Endothelial cell (in vitro differentiated cells): ENCODE measurements at regions not wholly inside any gene's neighbourhood (a gene's known extent, or its start where the extent isn't known, plus 50 kb on each side); places are given as distances from the start of the nearest gene placed in this dataset.

Experiments
- DNase-seq: peaks from one replicate; pipeline ENCODE4 v3.0.0; 2021; ENCODE audit warnings: low spot score
- H3K27ac Mint-ChIP-seq: one replicate; pipeline ENCODE4 v1.8.0; 2021; ENCODE audit warnings: mixed read lengths, inconsistent platforms; ENCODE audit not compliant: unreplicated experiment
- H3K27me3 Mint-ChIP-seq: one replicate; pipeline ENCODE4 v1.8.0; 2021; ENCODE audit warnings: mild to moderate bottlenecking, moderate library complexity, mixed read lengths, inconsistent platforms; ENCODE audit not compliant: unreplicated experiment
- H3K36me3 Mint-ChIP-seq: one replicate; pipeline ENCODE4 v1.8.0; 2021; ENCODE audit warnings: mild to moderate bottlenecking, low read depth, mixed read lengths, inconsistent platforms; ENCODE audit not compliant: unreplicated experiment
- H3K4me1 Mint-ChIP-seq: one replicate; pipeline ENCODE4 v1.8.0; 2021; ENCODE audit warnings: mild to moderate bottlenecking, mixed read lengths, inconsistent platforms; ENCODE audit not compliant: unreplicated experiment
- H3K4me3 Mint-ChIP-seq: one replicate; pipeline ENCODE4 v1.8.0; 2021; ENCODE audit warnings: mild to moderate bottlenecking, mixed read lengths, inconsistent platforms; ENCODE audit not compliant: unreplicated experiment
- H3K9me3 Mint-ChIP-seq: one replicate; pipeline ENCODE4 v1.8.0; 2021; ENCODE audit warnings: mixed read lengths, inconsistent platforms; ENCODE audit not compliant: unreplicated experiment
- TF ChIP-seq, protein P1 (sequence below): fragments of 200-600 bp; sonication (generic); IDR thresholded peaks from one replicate; pipeline ENCODE4 v1.5.0; 2021; ENCODE audit warnings: antibody characterized with exemption; ENCODE audit not compliant: unreplicated experiment

DNA sequence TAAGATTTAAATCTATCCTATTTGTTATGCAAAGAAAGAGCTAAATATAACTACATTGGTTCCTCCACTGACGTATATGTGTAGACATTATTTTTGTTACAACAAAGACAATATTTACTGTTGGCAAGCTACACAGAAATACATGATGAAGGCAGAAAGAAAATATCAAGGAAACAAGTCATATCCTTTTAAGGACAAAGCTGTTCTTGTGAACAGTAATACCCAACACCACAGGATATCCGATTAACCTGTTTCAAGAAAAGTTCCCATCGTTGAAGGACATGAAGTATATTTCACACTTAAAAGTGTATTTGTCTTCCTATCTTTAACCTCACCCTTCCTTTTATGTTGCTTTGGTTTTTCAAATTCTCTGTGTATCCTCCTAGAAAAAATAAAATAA lies 235.8 kb upstream of the AADAT start:
- peaks cover 5% of the 10 kb centered on the region for H3K4me1 Mint-ChIP-seq
- TF ChIP-seq, protein P1, sequence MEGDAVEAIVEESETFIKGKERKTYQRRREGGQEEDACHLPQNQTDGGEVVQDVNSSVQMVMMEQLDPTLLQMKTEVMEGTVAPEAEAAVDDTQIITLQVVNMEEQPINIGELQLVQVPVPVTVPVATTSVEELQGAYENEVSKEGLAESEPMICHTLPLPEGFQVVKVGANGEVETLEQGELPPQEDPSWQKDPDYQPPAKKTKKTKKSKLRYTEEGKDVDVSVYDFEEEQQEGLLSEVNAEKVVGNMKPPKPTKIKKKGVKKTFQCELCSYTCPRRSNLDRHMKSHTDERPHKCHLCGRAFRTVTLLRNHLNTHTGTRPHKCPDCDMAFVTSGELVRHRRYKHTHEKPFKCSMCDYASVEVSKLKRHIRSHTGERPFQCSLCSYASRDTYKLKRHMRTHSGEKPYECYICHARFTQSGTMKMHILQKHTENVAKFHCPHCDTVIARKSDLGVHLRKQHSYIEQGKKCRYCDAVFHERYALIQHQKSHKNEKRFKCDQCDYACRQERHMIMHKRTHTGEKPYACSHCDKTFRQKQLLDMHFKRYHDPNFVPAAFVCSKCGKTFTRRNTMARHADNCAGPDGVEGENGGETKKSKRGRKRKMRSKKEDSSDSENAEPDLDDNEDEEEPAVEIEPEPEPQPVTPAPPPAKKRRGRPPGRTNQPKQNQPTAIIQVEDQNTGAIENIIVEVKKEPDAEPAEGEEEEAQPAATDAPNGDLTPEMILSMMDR: no peak
- H3K9me3 Mint-ChIP-seq: no peaks in the 10 kb centered on the region
- peak overlapping the region; percentile 84 for H3K27ac Mint-ChIP-seq
- peaks cover 2% of the 10 kb centered on the region for H3K27me3 Mint-ChIP-seq
- DNase-seq: no peak
- no peaks in the 10 kb centered on the region for H3K36me3 Mint-ChIP-seq
- H3K4me3 Mint-ChIP-seq: no peak overlapping the region

DNA sequence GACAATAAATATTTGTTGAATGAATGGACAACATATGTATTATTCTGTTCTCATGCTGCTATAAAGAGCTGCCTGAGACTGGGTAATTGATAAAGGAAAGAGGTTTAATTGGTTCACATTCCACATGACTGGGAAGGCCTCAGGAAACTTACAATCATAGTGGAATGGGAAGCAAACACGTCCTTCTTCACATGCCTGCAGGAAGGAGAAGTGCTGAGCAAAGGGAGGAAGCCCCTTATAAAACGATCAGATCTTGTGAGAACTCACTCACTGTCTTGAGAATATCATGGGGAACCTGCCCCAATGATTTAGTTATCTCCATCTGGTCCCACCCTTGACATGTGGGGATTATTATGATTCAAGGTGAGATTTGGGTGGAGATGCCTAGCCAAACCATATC lies 233.9 kb upstream of the AADAT start:
- Mint-ChIP-seq H3K27me3 (peaks cover 2% of the 10 kb centered on the region), H3K4me1 (peaks cover 5% of the 10 kb centered on the region), H3K9me3 (no peaks in the 10 kb centered on the region), H3K36me3 (no peaks in the 10 kb centered on the region), H3K27ac (peak overlapping the region; percentile 31), H3K4me3 (no peak overlapping the region)
- no peak for DNase-seq
- TF ChIP-seq, protein P1: no peak

DNA sequence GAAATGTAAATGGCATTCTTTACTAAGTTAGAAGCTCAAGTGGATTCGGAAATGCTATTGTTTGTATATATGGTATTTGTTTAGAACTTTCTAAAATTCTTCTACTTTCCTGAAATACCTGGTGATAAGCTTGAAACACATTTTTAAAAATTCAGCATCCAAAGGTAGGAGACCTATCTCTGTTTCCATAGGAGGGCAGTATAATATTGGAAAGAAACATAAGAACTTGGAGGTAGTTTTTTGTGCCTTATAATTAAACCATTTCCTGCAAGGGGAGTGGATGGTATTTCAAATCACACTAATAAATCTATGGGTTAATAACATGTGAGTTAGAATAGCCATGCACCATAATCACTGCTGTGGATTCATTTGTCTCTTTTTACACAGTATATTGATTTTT lies 217.4 kb upstream of the AADAT start:
- Mint-ChIP-seq H3K4me3 (no peak overlapping the region), H3K27me3 (no peaks in the 10 kb centered on the region), H3K9me3 (no peaks in the 10 kb centered on the region), H3K36me3 (no peaks in the 10 kb centered on the region), H3K27ac (no peak overlapping the region), H3K4me1 (peaks cover 11% of the 10 kb centered on the region)
- TF ChIP-seq, protein P1: no peak
- DNase-seq: no peak

DNA sequence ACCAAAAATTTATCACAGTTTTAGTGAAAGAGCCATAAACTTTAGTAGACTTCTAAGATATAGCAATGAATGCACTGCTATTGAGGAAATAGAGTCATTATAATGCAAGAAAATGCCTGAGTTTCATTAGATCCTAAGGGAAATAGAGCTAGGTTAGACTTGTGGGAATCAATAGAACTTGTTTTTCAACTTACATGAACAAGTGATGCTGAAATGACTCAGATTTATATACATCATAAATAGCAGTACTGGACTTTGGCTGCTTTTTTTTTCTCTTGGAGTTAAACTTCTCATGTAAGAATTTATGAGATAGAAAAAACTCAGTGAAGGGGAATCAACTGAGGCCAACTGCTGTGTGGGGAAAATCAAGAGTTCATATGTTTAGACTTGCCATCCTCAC lies 216.5 kb upstream of the AADAT start:
- no peak overlapping the region for H3K27ac Mint-ChIP-seq
- peaks cover 11% of the 10 kb centered on the region for H3K4me1 Mint-ChIP-seq
- no peaks in the 10 kb centered on the region for H3K27me3 Mint-ChIP-seq
- DNase-seq: no peak
- H3K4me3 Mint-ChIP-seq: no peak overlapping the region
- TF ChIP-seq, protein P1: no peak
- H3K9me3 Mint-ChIP-seq: no peaks in the 10 kb centered on the region
- no peaks in the 10 kb centered on the region for H3K36me3 Mint-ChIP-seq

DNA sequence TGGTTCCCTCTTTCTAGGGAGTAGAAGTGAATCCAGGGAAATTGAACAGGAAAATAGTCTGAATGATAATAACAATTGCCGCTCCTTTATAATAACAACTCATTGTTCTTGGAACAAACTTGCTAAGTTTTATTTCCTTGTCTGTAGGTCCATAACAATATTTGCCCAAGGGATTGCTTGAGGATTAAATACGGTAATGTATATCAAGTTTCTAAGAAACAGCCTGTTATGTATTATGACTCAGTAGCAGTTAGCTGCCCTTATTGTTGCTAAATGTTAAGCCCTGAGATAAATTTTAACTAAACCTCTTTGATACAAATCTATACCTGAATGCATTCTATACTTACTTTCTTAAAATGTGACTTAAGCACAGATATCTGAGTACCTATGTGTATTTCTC lies 215.9 kb upstream of the AADAT start:
- H3K27ac Mint-ChIP-seq: no peak overlapping the region
- no peaks in the 10 kb centered on the region for H3K36me3 Mint-ChIP-seq
- TF ChIP-seq, protein P1: no peak
- no peak overlapping the region for H3K4me3 Mint-ChIP-seq
- no peak for DNase-seq
- no peaks in the 10 kb centered on the region for H3K27me3 Mint-ChIP-seq
- no peaks in the 10 kb centered on the region for H3K9me3 Mint-ChIP-seq
- peaks cover 11% of the 10 kb centered on the region for H3K4me1 Mint-ChIP-seq
